Type B pancreatic cell (in vitro differentiated cells): ENCODE measurements at regions not wholly inside any gene's neighbourhood (a gene's known extent, or its start where the extent isn't known, plus 50 kb on each side); places are given as distances from the start of the nearest gene placed in this dataset.
A peak's percentile ranks its signal among the peaks of the same experiment; 100 is the strongest.

ENCODE experiments used
- DNase-seq: peaks from one replicate; pipeline ENCODE4 v3.0.0; 2021; ENCODE audit warnings: mixed read lengths; ENCODE audit not compliant: unreplicated experiment; ENCODE audit errors: extremely low spot score
- H3K27ac Mint-ChIP-seq: 2 replicates; pipeline ENCODE4 v1.8.0; 2021; ENCODE audit warnings: mild to moderate bottlenecking, mixed read lengths
- H3K27me3 Mint-ChIP-seq: 2 replicates; pipeline ENCODE4 v1.8.0; 2021; ENCODE audit warnings: mixed read lengths
- H3K36me3 Mint-ChIP-seq: 2 replicates; pipeline ENCODE4 v1.8.0; 2021; ENCODE audit warnings: mixed read lengths
- H3K4me1 Mint-ChIP-seq: one replicate; pipeline ENCODE4 v1.8.0; 2021; ENCODE audit warnings: mixed read lengths; ENCODE audit not compliant: unreplicated experiment
- H3K4me3 Mint-ChIP-seq: 2 replicates; pipeline ENCODE4 v1.8.0; 2021; ENCODE audit warnings: mild to moderate bottlenecking, mixed read lengths
- H3K9me3 Mint-ChIP-seq: 2 replicates; pipeline ENCODE4 v1.8.0; 2021; ENCODE audit warnings: mixed read lengths
- TF ChIP-seq, protein P1 (sequence below): fragments of 200-600 bp; sonication (generic); conservative IDR thresholded peaks from 2 replicates; pipeline ENCODE4 v1.5.0; 2021; ENCODE audit warnings: antibody characterized with exemption, mild to moderate bottlenecking

DNA sequence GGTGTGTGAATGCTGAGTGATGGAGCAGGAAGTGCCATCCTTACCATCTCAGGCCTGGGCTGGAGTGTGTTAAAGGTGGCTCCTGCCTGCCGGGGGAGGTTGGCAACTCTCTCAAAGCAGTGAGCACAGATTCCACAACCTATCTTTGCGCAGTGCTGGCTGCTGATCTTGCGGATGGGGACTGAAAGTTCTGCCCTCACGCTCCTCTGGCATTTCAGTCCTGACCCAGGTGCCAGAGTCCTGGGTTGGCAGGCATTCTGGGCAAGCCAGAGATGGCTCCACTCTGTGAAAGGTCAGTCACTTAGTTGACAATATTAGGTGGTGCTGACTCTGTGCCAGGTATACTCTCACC lies 315.5 kb downstream of the RPS24 start:
- Mint-ChIP-seq H3K27ac (no peak overlapping the region), H3K27me3 (peaks cover 3% of the 10 kb centered on the region), H3K9me3 (no peaks in the 10 kb centered on the region), H3K36me3 (no peaks in the 10 kb centered on the region), H3K4me3 (no peak overlapping the region), H3K4me1 (peaks cover 17% of the 10 kb centered on the region)
- TF ChIP-seq, protein P1, sequence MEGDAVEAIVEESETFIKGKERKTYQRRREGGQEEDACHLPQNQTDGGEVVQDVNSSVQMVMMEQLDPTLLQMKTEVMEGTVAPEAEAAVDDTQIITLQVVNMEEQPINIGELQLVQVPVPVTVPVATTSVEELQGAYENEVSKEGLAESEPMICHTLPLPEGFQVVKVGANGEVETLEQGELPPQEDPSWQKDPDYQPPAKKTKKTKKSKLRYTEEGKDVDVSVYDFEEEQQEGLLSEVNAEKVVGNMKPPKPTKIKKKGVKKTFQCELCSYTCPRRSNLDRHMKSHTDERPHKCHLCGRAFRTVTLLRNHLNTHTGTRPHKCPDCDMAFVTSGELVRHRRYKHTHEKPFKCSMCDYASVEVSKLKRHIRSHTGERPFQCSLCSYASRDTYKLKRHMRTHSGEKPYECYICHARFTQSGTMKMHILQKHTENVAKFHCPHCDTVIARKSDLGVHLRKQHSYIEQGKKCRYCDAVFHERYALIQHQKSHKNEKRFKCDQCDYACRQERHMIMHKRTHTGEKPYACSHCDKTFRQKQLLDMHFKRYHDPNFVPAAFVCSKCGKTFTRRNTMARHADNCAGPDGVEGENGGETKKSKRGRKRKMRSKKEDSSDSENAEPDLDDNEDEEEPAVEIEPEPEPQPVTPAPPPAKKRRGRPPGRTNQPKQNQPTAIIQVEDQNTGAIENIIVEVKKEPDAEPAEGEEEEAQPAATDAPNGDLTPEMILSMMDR = no peak
- DNase-seq = peak; percentile 36

DNA sequence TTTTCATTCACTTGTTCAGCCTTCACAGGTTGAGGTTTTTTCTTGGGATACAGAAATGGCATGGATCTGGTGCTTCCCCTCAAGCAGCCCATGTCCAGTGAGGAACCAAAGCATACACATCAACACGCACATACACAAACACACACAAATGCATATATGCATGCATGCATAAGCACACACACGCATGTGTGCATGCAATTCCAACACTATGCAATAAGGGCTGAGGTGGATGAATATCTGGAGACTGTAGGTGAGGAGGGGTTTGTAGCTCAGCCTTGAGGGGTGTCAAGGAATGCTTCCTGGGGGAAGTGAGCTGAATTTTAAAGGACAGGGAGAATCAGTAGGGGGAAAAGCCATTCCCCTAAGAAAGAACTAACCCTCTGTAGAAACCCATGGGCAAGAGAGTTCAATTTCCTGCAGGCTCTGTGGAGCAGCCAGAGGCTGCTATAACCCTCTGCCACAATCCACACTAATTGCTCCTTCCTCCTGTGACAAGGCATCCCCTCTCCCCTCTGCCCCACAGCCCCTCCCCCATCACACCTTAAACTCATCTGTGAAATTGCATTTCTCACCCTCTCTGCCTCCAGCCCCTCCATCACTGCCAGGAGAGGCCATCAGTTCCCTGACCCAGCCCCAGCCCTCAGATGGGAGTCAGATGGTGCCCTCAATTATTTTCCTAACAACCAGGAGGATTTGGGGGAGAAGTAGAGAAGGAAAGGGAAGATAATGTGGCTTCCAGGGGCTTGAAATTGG lies 316.4 kb downstream of the RPS24 start:
- TF ChIP-seq, protein P1 = no peak
- Mint-ChIP-seq H3K9me3 (no peaks in the 10 kb centered on the region), H3K27me3 (peaks cover 3% of the 10 kb centered on the region), H3K36me3 (no peaks in the 10 kb centered on the region), H3K4me3 (no peak overlapping the region), H3K4me1 (peaks cover 22% of the 10 kb centered on the region), H3K27ac (no peak overlapping the region)
- peak; percentile 39 for DNase-seq

DNA sequence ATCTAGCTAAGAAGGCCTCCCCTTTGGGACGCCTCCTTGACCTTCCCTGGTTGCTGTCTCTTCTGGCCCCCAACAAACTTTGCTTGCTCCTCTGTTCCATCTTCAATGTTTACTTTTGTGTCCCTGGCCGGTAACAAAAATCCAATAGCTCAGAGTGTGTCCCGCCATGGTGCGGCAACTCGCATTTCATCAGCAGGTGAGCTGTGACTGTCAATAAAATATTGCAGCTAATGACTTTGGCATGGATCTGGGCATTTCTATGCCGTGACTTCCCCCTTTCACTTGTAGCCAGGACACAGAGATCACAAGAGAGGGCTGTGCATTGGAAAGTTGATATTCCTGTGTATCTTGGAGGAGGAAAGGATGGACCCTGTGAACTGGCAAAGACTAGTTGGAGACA lies 317.6 kb downstream of the RPS24 start:
- DNase-seq = no peak
- peaks cover 25% of the 10 kb centered on the region for H3K4me1 Mint-ChIP-seq
- no peak overlapping the region for H3K4me3 Mint-ChIP-seq
- no peaks in the 10 kb centered on the region for H3K36me3 Mint-ChIP-seq
- H3K9me3 Mint-ChIP-seq = no peaks in the 10 kb centered on the region
- TF ChIP-seq, protein P1 = no peak
- no peak overlapping the region for H3K27ac Mint-ChIP-seq
- peaks cover 3% of the 10 kb centered on the region for H3K27me3 Mint-ChIP-seq

DNA sequence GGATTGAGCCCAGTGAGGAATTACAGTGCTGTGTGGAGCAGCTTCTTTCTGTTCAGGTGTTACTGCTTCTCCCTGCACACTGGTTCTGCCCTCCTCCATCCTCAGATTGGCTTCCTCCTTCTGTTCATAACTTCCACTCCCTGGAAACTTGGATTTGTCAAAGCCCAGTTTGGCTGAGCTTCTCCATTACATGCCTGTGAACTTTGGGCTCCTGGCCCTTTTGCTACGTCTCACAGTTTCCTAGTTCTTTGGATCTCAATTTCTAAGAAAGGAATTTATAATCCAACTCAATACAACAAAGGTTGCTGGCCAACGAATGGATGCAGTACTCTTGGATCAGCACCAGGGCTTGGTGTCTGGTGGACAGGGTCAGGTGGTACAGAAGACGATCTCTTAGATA lies 318.1 kb downstream of the RPS24 start:
- Mint-ChIP-seq H3K4me1 (peaks cover 30% of the 10 kb centered on the region), H3K27me3 (peaks cover 4% of the 10 kb centered on the region), H3K36me3 (no peaks in the 10 kb centered on the region), H3K4me3 (no peak overlapping the region), H3K27ac (no peak overlapping the region), H3K9me3 (no peaks in the 10 kb centered on the region)
- no peak for DNase-seq
- TF ChIP-seq, protein P1 = no peak

DNA sequence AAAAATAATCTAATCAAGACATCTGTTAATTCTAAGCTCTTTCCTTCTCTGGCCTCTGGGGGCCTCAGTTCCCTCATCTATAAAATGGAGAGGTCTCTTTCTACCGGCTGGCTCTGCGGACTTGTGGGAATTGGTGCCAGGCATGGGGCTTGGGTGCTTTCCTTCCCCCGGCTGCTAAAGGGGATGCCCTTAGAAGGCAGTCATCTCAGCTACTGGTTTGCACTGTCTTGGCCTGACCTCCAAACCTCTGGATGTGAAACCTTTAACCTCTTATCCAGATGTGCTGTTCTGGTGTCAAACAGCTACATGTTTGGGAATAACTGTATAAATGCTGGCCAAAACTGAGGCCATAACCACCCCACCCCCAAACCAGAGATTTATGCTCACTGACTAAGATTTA lies 320.0 kb downstream of the RPS24 start:
- Mint-ChIP-seq H3K4me1 (peaks cover 44% of the 10 kb centered on the region), H3K4me3 (no peak overlapping the region), H3K27me3 (peaks cover 10% of the 10 kb centered on the region), H3K27ac (no peak overlapping the region), H3K36me3 (no peaks in the 10 kb centered on the region), H3K9me3 (no peaks in the 10 kb centered on the region)
- no peak for DNase-seq
- TF ChIP-seq, protein P1 = no peak
